Activated B cell treated with CpG ODN at 0.5 μM for 24 hours (primary cell): ENCODE measurements at regions not wholly inside any gene's neighbourhood (a gene's known extent, or its start where the extent isn't known, plus 50 kb on each side); places are given as distances from the start of the nearest gene placed in this dataset.

Experiments
- ATAC-seq: fragments of 200-7000 bp; cut with Tn5 transposase; one replicate; pipeline ENCODE4 v1.10.0; 2021; ENCODE audit warnings: low read depth, mild to moderate bottlenecking, moderate library complexity
- CTCF ChIA-PET: fragments of 350-600 bp; sonication (Branson Sonifier 250); formaldehyde crosslinking; loops from one replicate; lab custom pipeline; 2021; ENCODE audit warnings: antibody characterized with exemption; lab: Charles Lee
- POLR2A ChIA-PET: fragments of 350-600 bp; sonication (Branson Sonifier 250); formaldehyde crosslinking; loops from one replicate; lab custom pipeline; 2021; ENCODE audit warnings: antibody characterized with exemption; lab: Charles Lee
- DNase-seq: peaks from one replicate; pipeline ENCODE4 v3.0.0; 2022
- H3K27ac Mint-ChIP-seq: one replicate; pipeline ENCODE4 v1.8.0; 2020; ENCODE audit warnings: mixed read lengths
- H3K27me3 Mint-ChIP-seq: one replicate; pipeline ENCODE4 v1.8.0; 2021; ENCODE audit warnings: mixed read lengths
- H3K36me3 Mint-ChIP-seq: one replicate; pipeline ENCODE4 v1.8.0; 2021; ENCODE audit warnings: low read depth, mixed read lengths
- H3K4me1 Mint-ChIP-seq: one replicate; pipeline ENCODE4 v1.8.0; 2021; ENCODE audit warnings: mixed read lengths
- H3K4me3 Mint-ChIP-seq: one replicate; pipeline ENCODE4 v1.8.0; 2020; ENCODE audit warnings: mild to moderate bottlenecking, mixed read lengths
- H3K9me3 Mint-ChIP-seq: one replicate; pipeline ENCODE4 v1.8.0; 2020; ENCODE audit warnings: mixed read lengths
- intact Hi-C: fragments of 100-400 bp; cut with micrococcal nuclease; formaldehyde crosslinking; loops from one replicate; pipeline ENCODE4 v1.15.1; 2024
- TF ChIP-seq, protein P1 (sequence below): fragments of 200-600 bp; IDR thresholded peaks from one replicate; pipeline ENCODE4 v1.8.0; 2022; ENCODE audit warnings: antibody characterized with exemption, mild to moderate bottlenecking

DNA sequence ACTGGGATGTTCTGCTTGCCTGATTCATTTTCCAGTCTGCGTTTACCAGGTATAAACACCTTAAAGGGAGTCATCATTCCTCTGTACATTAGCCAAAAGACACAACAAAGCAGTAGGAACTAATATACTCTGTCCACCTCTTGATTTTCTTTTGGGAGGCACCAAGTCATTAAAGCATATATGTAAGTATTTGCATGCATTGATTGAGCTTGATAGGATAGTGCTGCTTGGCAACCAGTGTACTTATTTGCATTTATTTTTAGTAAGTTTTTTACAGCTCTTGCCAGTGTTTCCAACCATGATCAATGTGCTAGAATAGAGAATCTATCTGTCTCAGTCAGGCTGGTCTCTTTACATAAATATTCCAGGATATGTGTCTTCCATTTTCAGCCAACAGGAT, 353.3 kb upstream of the SEMA3C start:
- ChIA-PET CTCF (no interaction called here), POLR2A (no interaction called here)
- H3K9me3 Mint-ChIP-seq = peaks cover 5% of the 10 kb centered on the region
- no peaks in the 10 kb centered on the region for H3K27me3 Mint-ChIP-seq
- no peak overlapping the region for H3K4me3 Mint-ChIP-seq
- DNase-seq (no peak), ATAC-seq (no peak)
- H3K36me3 Mint-ChIP-seq = no peaks in the 10 kb centered on the region
- TF ChIP-seq, protein P1, sequence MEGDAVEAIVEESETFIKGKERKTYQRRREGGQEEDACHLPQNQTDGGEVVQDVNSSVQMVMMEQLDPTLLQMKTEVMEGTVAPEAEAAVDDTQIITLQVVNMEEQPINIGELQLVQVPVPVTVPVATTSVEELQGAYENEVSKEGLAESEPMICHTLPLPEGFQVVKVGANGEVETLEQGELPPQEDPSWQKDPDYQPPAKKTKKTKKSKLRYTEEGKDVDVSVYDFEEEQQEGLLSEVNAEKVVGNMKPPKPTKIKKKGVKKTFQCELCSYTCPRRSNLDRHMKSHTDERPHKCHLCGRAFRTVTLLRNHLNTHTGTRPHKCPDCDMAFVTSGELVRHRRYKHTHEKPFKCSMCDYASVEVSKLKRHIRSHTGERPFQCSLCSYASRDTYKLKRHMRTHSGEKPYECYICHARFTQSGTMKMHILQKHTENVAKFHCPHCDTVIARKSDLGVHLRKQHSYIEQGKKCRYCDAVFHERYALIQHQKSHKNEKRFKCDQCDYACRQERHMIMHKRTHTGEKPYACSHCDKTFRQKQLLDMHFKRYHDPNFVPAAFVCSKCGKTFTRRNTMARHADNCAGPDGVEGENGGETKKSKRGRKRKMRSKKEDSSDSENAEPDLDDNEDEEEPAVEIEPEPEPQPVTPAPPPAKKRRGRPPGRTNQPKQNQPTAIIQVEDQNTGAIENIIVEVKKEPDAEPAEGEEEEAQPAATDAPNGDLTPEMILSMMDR = no peak
- H3K27ac Mint-ChIP-seq = no peak overlapping the region
- intact Hi-C loops = no loop called here
- no peaks in the 10 kb centered on the region for H3K4me1 Mint-ChIP-seq

DNA sequence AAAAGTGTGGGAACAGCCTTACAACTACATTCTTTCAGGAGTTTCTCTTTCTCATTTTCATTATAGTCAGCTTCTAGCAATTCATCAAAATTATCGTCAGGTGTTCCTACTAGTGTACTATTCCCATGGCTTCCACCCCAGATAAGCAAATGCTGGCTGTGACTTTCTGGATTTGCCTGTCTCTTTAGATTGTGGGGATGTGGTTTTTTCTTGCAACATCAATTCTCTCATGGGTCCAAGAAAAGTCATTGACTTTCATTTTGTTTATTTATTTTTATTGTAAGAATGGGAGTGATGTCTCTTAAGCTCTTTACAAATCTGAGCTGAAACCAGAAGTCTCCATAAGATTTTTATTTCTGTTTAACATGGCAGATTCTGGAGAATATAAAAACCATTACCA, 349.7 kb upstream of the SEMA3C start:
- Mint-ChIP-seq H3K4me1 (no peaks in the 10 kb centered on the region), H3K27ac (no peak overlapping the region), H3K36me3 (no peaks in the 10 kb centered on the region), H3K27me3 (no peaks in the 10 kb centered on the region), H3K9me3 (peaks cover 3% of the 10 kb centered on the region), H3K4me3 (no peak overlapping the region)
- TF ChIP-seq, protein P1 = no peak
- DNase-seq = no peak
- ChIA-PET POLR2A (no interaction called here), CTCF (no interaction called here)
- intact Hi-C loops = no loop called here
- ATAC-seq = no peak

DNA sequence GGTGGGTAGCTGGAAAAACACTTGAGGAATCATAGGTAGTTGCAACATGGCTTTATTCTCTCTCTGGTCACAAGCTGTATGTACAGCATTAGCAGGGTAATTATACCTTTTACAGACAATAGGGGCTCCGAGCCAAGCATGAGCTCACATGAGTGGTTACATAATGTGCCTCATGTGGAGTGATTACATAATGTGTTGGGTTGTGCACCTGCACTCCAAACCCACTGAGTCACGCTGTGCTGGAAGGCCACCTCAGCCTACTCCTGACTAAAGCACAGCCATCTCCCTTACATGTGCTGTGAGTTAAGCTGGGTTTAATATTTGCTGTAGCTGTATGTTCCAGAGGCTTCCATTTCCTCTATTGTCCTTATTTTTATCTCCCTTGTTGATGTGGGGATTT, 348.7 kb upstream of the SEMA3C start:
- no peaks in the 10 kb centered on the region for H3K27me3 Mint-ChIP-seq
- no peak for ATAC-seq
- ChIA-PET POLR2A (no interaction called here), CTCF (no interaction called here)
- H3K9me3 Mint-ChIP-seq = peaks cover 3% of the 10 kb centered on the region
- DNase-seq = no peak
- TF ChIP-seq, protein P1 = no peak
- no peaks in the 10 kb centered on the region for H3K36me3 Mint-ChIP-seq
- no peak overlapping the region for H3K4me3 Mint-ChIP-seq
- no peaks in the 10 kb centered on the region for H3K4me1 Mint-ChIP-seq
- intact Hi-C loops = no loop called here
- H3K27ac Mint-ChIP-seq = no peak overlapping the region

DNA sequence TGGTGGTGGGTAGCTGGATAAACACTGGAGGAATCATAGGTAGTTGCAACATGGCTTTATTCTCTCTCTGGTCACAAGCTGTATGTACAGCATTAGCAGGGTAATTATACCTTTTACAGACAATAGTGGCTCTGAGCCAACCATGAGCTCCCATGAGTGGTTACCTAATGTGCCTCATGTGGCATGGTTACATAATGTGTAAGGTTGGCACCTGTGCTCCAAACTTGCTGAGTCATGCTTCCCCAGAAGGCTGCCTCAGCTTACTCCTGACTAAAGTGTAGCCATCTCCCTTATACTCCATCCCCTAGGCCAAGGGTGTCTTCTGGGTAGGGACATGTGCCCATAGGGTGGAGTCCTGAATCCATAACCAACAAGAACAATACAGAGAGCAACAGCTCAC, 345.3 kb upstream of the SEMA3C start:
- ATAC-seq (no peak), DNase-seq (no peak)
- TF ChIP-seq, protein P1 = no peak
- no peak overlapping the region for H3K4me3 Mint-ChIP-seq
- H3K4me1 Mint-ChIP-seq = no peaks in the 10 kb centered on the region
- intact Hi-C loops = no loop called here
- no peak overlapping the region for H3K27ac Mint-ChIP-seq
- CTCF ChIA-PET = no interaction called here
- POLR2A ChIA-PET = no interaction called here
- no peaks in the 10 kb centered on the region for H3K27me3 Mint-ChIP-seq
- H3K36me3 Mint-ChIP-seq = no peaks in the 10 kb centered on the region
- H3K9me3 Mint-ChIP-seq = peaks cover 13% of the 10 kb centered on the region

DNA sequence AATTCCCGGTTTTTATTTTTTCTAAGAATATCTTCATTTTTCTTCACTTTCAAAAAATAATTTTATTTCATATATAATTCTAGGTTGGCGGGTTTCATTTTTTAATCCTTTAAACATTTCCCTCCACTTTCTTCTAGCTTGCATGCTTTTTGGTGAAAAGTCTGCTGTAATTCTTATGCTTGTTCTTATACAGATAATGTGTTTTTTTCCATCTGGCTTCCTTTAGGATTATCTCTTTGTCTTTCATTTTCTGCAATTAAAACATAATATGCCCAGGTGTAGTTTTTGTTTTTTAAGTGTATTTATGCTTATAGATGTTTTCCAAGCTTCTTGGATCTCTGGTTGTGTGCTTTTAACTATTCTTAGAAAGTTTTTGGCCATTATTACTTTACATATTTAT, 341.3 kb upstream of the SEMA3C start:
- Mint-ChIP-seq H3K27ac (no peak overlapping the region), H3K4me1 (no peaks in the 10 kb centered on the region)

More for the DNA sequence above, 341.3 kb upstream of the SEMA3C start:
- H3K9me3 Mint-ChIP-seq = peaks cover 12% of the 10 kb centered on the region
- intact Hi-C loops = no loop called here
- TF ChIP-seq, protein P1 = no peak
- ChIA-PET CTCF (no interaction called here), POLR2A (no interaction called here)
- H3K36me3 Mint-ChIP-seq = no peaks in the 10 kb centered on the region
- no peak overlapping the region for H3K4me3 Mint-ChIP-seq
- ATAC-seq (no peak), DNase-seq (no peak)
- no peaks in the 10 kb centered on the region for H3K27me3 Mint-ChIP-seq
